HCT116 (cell line): ENCODE measurements at regions not wholly inside any gene's neighbourhood (a gene's known extent, or its start where the extent isn't known, plus 50 kb on each side); places are given as distances from the start of the nearest gene placed in this dataset.

Experiments
- ATAC-seq: fragments of 200-7000 bp; cut with Tn5 transposase; 2 replicates; pipeline ENCODE4 v1.9.1; 2020; ENCODE audit warnings: mild to moderate bottlenecking, moderate library complexity
- BruUV-seq: library from RNA; stranded (reverse); fragments of 400-500 nt; replicated peaks from 2 replicates; lab custom pipeline; 2021; lab: Mats Ljungman, UMichigan
- CTCF ChIA-PET: fragments of 300-600 bp; sonication (Branson Sonifier 250); formaldehyde crosslinking; loops from one replicate; lab custom pipeline; 2021; ENCODE audit warnings: antibody characterized with exemption; lab: Charles Lee
- POLR2A ChIA-PET: fragments of 300-600, 350-600 bp; sonication (Branson Sonifier 250); formaldehyde crosslinking; loops from one replicate; lab custom pipeline; 2021; ENCODE audit warnings: antibody characterized with exemption; lab: Charles Lee
- RAD21 ChIA-PET, 2 experiments: fragments of 300-600 bp; sonication (Branson Sonifier 250); formaldehyde crosslinking; loops; one replicate each; lab custom pipeline; 2023; ENCODE audit warnings: low total read pairs in 2 of 2; ENCODE audit not compliant: uncharacterized antibody in 2 of 2, unreplicated experiment in 2 of 2, low non-redundant PET in 1 of 2; lab: Charles Lee
- DNase-seq: peaks from one replicate; pipeline ENCODE4 v3.0.0-alpha.2; 2010; ENCODE audit warnings: low read depth, low spot score
- H2AFZ ChIP-seq: fragments of 200-600 bp; shearing (Covaris generic), sonication (generic); 2 replicates; pipeline ENCODE4 v1.6.1; 2017; ENCODE audit warnings: low read depth, mixed run types, mixed read lengths, antibody characterized with exemption, low read length; ENCODE audit not compliant: poor library complexity, severe bottlenecking
- H3K27ac ChIP-seq: 2 replicates; pipeline ENCODE4 v1.5.1; 2012; ENCODE audit warnings: low read depth, low read length
- H3K27me3 ChIP-seq: fragments of 200-600 bp; sonication (generic); 2 replicates; pipeline ENCODE4 v1.6.1; 2016; ENCODE audit warnings: mixed run types, low read length, mixed read lengths; ENCODE audit not compliant: insufficient read depth
- H3K36me3 ChIP-seq, 2 experiments: fragments of 200-500 bp in 1 of 2; fragments of 200-600 bp in 1 of 2; sonication (Bioruptor generic) in 1 of 2; sonication (generic) in 1 of 2; 2 replicates each; pipeline versions ENCODE4 v1.5.1 to v1.6.1; 2014 to 2016; ENCODE audit warnings: low read length in 2 of 2, inconsistent platforms in 1 of 2, mixed read lengths in 1 of 2, mixed run types in 1 of 2; ENCODE audit not compliant: insufficient read depth in 2 of 2, control insufficient read depth in 1 of 2
- H3K4me1 ChIP-seq, 2 experiments: fragments of 200-600 bp in 1 of 2; sonication (generic) in 1 of 2; 2 replicates each; pipeline versions ENCODE4 v1.5.1 to v1.6.1; 2012 to 2017; ENCODE audit warnings: low read length in 2 of 2, inconsistent platforms in 1 of 2, mild to moderate bottlenecking in 1 of 2, mixed read lengths in 1 of 2, mixed run types in 1 of 2, moderate library complexity in 1 of 2; ENCODE audit not compliant: insufficient read depth in 2 of 2, control insufficient read depth in 1 of 2
- H3K4me2 ChIP-seq: fragments of 200-600 bp; sonication (generic); 2 replicates; pipeline ENCODE4 v1.6.1; 2017; ENCODE audit warnings: mixed run types, low read length, mixed read lengths
- H3K4me3 ChIP-seq, 2 experiments: fragments of 200-600 bp in 1 of 2; sonication (generic) in 1 of 2; replicated peaks in 1 of 2; 2 replicates each; pipeline ENCODE4 v1.5.1; 2011 to 2016; ENCODE audit warnings: low read length in 2 of 2, control low read depth in 1 of 2, low read depth in 1 of 2, mild to moderate bottlenecking in 1 of 2, mixed read lengths in 1 of 2, mixed run types in 1 of 2
- H3K79me2 ChIP-seq: fragments of 200-600 bp; sonication (generic); 2 replicates; pipeline ENCODE4 v1.6.1; 2017; ENCODE audit warnings: mild to moderate bottlenecking, mixed run types, low read length, moderate library complexity, mixed read lengths; ENCODE audit not compliant: insufficient read depth
- H3K9ac ChIP-seq: fragments of 200-600 bp; sonication (generic); 2 replicates; pipeline ENCODE4 v1.6.1; 2016; ENCODE audit warnings: low read length, mixed read lengths
- H3K9me2 ChIP-seq: fragments of 200-600 bp; sonication (generic), shearing (Covaris generic); 2 replicates; pipeline ENCODE4 v1.6.1; 2017; ENCODE audit warnings: mixed run types, mild to moderate bottlenecking, moderate library complexity; ENCODE audit not compliant: insufficient read depth
- H3K9me3 ChIP-seq, 2 experiments: fragments of 200-500 bp in 1 of 2; fragments of 200-600 bp in 1 of 2; sonication (Bioruptor generic) in 1 of 2; sonication (generic) in 1 of 2; 2 replicates each; pipeline ENCODE4 v1.6.1; 2014 to 2017; ENCODE audit warnings: low read length in 2 of 2, mixed read lengths in 2 of 2, inconsistent platforms in 1 of 2, low read depth in 1 of 2, mild to moderate bottlenecking in 1 of 2, mixed run types in 1 of 2, moderate library complexity in 1 of 2; ENCODE audit not compliant: control insufficient read depth in 1 of 2, insufficient read depth in 1 of 2
- H4K20me1 ChIP-seq: fragments of 200-600 bp; sonication (generic), shearing (Covaris generic); 2 replicates; pipeline ENCODE4 v1.6.1; 2017; ENCODE audit warnings: mixed run types, mild to moderate bottlenecking, moderate library complexity; ENCODE audit not compliant: insufficient read depth
- ATF3 ChIP-seq: IDR thresholded peaks from 2 replicates; pipeline ENCODE4 v1.6.1; 2012
- CBX3 ChIP-seq: IDR thresholded peaks from 2 replicates; pipeline ENCODE4 v1.6.1; 2012; ENCODE audit warnings: low read depth
- CEBPB ChIP-seq: IDR thresholded peaks from 2 replicates; pipeline ENCODE4 v1.6.1; 2012; ENCODE audit warnings: low read depth
- EGR1 ChIP-seq: IDR thresholded peaks from 2 replicates; pipeline ENCODE4 v1.6.1; 2012; ENCODE audit warnings: low read depth
- EZH2 ChIP-seq: fragments of 200-600 bp; sonication (generic); IDR thresholded peaks from 2 replicates; pipeline ENCODE4 v1.6.1; 2017; ENCODE audit warnings: antibody characterized with exemption, mixed run types
- EZH2phosphoT487 ChIP-seq: fragments of 200-600 bp; IDR thresholded peaks from 2 replicates; pipeline ENCODE4 v1.6.1; 2018; ENCODE audit warnings: antibody characterized with exemption, borderline replicate concordance
- FOSL1 ChIP-seq: IDR thresholded peaks from 2 replicates; pipeline ENCODE4 v1.6.1; 2012; ENCODE audit warnings: low read depth
- MAX ChIP-seq: IDR thresholded peaks from 2 replicates; pipeline ENCODE4 v1.6.1; 2012
- POLR2AphosphoS5 ChIP-seq: IDR thresholded peaks from 2 replicates; pipeline ENCODE4 v1.6.1; 2011; ENCODE audit warnings: mild to moderate bottlenecking, low read depth, low read length, moderate library complexity
- RAD21 ChIP-seq: IDR thresholded peaks from 2 replicates; pipeline ENCODE4 v1.6.1; 2012; ENCODE audit warnings: low read depth, mild to moderate bottlenecking
- REST ChIP-seq: IDR thresholded peaks from 2 replicates; pipeline ENCODE4 v1.6.1; 2012; ENCODE audit warnings: low read depth
- SIN3A ChIP-seq: IDR thresholded peaks from 2 replicates; pipeline ENCODE4 v1.6.1; 2012; ENCODE audit warnings: low read depth
- SP1 ChIP-seq: IDR thresholded peaks from 2 replicates; pipeline ENCODE4 v1.6.1; 2012; ENCODE audit warnings: low read depth
- SRF ChIP-seq: IDR thresholded peaks from 2 replicates; pipeline ENCODE4 v1.6.1; 2012; ENCODE audit warnings: low read depth
- TCF7L2 ChIP-seq: IDR thresholded peaks from 2 replicates; pipeline ENCODE4 v1.7.0; 2011; ENCODE audit warnings: borderline replicate concordance, inconsistent platforms; ENCODE audit not compliant: insufficient read depth, insufficient read length; ENCODE audit errors: extremely low read depth
- ZFX ChIP-seq: fragments of 450-650 bp; IDR thresholded peaks from 2 replicates; pipeline ENCODE4 v1.6.1; 2017
- ZNF274 ChIP-seq: fragments of 200-500 bp; sonication (Bioruptor generic); IDR thresholded peaks from 2 replicates; pipeline ENCODE4 v1.6.1; 2014; ENCODE audit warnings: mild to moderate bottlenecking, low read depth, low read length, inconsistent platforms
- intact Hi-C: fragments of 100-400 bp; cut with micrococcal nuclease; formaldehyde crosslinking; loops from 2 replicates; pipeline ENCODE4 v1.10.0; 2022

- Histone ChIP-seq H3K36me3 (no peaks in the 10 kb centered on the region), H3K4me2 (peak overlapping the region; percentile 27)
- intact Hi-C loops: no loop called here
These were observed 85.0 kb downstream of the MARCHF4 start for GRCh38 chr2:216287251-216287650.

GRCh38 chr2:216286616-216287231 is 85.6 kb downstream of the MARCHF4 start:
- DNase-seq: no peak
- no peak for TF ChIP-seq POLR2AphosphoS5
- no peak for TF ChIP-seq CEBPB
- TF ChIP-seq REST: no peak
- TF ChIP-seq RAD21: no peak
- TF ChIP-seq SP1: no peak
- no peak for TF ChIP-seq FOSL1
- TF ChIP-seq ATF3: no peak
- TF ChIP-seq CBX3: no peak
- no peak for TF ChIP-seq EZH2
- TF ChIP-seq EGR1: no peak
- no peak for TF ChIP-seq SRF
- TF ChIP-seq TCF7L2: no peak
- TF ChIP-seq MAX: no peak
- no peak for TF ChIP-seq SIN3A
- TF ChIP-seq ZFX: no peak

More at GRCh38 chr2:216287251-216287650, 85.0 kb downstream of the MARCHF4 start:
- Histone ChIP-seq H3K4me1 (peaks cover 5 to 16% of the 10 kb centered on the region in 2 experiments; a peak in 3 of 4 replicates), H3K4me3 (no peak overlapping the region), H3K27ac (no peak overlapping the region), H3K9ac (no peak overlapping the region), H3K9me2 (no peaks in the 10 kb centered on the region), H2AFZ (no peak overlapping the region), H4K20me1 (no peaks in the 10 kb centered on the region), H3K9me3 (no peaks in the 10 kb centered on the region), H3K27me3 (peaks cover 28% of the 10 kb centered on the region), H3K79me2 (no peaks in the 10 kb centered on the region)
- ChIA-PET POLR2A (no interaction called here), CTCF (no interaction called here), RAD21 (no interaction called here)
- DNase-seq: no peak
- no TSS peak for BruUV-seq
- TF ChIP-seq SP1: no peak
- TF ChIP-seq FOSL1: no peak
- TF ChIP-seq SRF: no peak
- peak; percentile 9 for TF ChIP-seq TCF7L2
- no peak for TF ChIP-seq EZH2
- no peak for TF ChIP-seq EZH2phosphoT487
- no peak for TF ChIP-seq ZNF274
- ATAC-seq: peak; percentile 29

More at GRCh38 chr2:216286616-216287231, 85.6 kb downstream of the MARCHF4 start:
- peak; percentile 40 for ATAC-seq
- Histone ChIP-seq H3K9me2 (no peaks in the 10 kb centered on the region), H3K27ac (no peak overlapping the region), H4K20me1 (no peaks in the 10 kb centered on the region), H3K27me3 (peaks cover 28% of the 10 kb centered on the region), H2AFZ (no peak overlapping the region), H3K4me2 (peak overlapping the region; percentile 27), H3K9ac (no peak overlapping the region), H3K9me3 (no peaks in the 10 kb centered on the region), H3K79me2 (no peaks in the 10 kb centered on the region), H3K4me1 (peaks cover 5 to 16% of the 10 kb centered on the region in 2 experiments; a peak in 3 of 4 replicates), H3K4me3 (no peak overlapping the region), H3K36me3 (no peaks in the 10 kb centered on the region)
- intact Hi-C loops: no loop called here
- BruUV-seq: no TSS peak
- POLR2A ChIA-PET: no interaction called here
- RAD21 ChIA-PET: no interaction called here
- CTCF ChIA-PET: no interaction called here
